ENCODE measurements at regions not wholly inside any gene's neighbourhood (a gene's known extent, or its start where the extent isn't known, plus 50 kb on each side); places are given as distances from the start of the nearest gene placed in this dataset.

DNA sequence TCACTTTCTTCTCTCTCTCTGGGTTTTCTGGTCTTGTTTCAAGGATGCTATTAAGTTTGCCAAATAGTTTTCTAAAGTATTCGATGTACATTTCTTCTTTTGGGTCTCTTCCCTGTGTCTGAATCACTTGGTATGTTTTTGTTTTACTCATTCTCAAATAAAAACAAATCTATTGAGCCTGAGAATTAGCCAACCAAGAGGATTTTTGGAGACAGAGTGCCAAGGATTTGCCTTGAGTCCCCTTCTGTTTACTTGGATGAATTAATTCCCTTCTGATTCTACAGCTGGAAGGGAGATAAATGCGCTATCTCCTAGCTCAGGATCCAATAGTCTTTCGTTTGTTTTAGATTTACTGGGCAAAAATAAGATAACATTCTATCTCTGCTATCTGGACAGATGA lies 255.5 kb downstream of the SYT10 start:
- TF ChIP-seq FOXM1 (IDR thresholded peaks at IDR 0.05; ENCODE audit: borderline replicate concordance, low read depth) = no peak
- no peak for TF ChIP-seq ZBTB7A (IDR thresholded peaks at IDR 0.05; ENCODE audit: low read depth)
- no peak for TF ChIP-seq EGR1 (IDR thresholded peaks at IDR 0.05)
- TF ChIP-seq, protein P1, sequence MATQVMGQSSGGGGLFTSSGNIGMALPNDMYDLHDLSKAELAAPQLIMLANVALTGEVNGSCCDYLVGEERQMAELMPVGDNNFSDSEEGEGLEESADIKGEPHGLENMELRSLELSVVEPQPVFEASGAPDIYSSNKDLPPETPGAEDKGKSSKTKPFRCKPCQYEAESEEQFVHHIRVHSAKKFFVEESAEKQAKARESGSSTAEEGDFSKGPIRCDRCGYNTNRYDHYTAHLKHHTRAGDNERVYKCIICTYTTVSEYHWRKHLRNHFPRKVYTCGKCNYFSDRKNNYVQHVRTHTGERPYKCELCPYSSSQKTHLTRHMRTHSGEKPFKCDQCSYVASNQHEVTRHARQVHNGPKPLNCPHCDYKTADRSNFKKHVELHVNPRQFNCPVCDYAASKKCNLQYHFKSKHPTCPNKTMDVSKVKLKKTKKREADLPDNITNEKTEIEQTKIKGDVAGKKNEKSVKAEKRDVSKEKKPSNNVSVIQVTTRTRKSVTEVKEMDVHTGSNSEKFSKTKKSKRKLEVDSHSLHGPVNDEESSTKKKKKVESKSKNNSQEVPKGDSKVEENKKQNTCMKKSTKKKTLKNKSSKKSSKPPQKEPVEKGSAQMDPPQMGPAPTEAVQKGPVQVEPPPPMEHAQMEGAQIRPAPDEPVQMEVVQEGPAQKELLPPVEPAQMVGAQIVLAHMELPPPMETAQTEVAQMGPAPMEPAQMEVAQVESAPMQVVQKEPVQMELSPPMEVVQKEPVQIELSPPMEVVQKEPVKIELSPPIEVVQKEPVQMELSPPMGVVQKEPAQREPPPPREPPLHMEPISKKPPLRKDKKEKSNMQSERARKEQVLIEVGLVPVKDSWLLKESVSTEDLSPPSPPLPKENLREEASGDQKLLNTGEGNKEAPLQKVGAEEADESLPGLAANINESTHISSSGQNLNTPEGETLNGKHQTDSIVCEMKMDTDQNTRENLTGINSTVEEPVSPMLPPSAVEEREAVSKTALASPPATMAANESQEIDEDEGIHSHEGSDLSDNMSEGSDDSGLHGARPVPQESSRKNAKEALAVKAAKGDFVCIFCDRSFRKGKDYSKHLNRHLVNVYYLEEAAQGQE (IDR thresholded peaks at IDR 0.05; ENCODE audit: low read depth) = no peak
- TF ChIP-seq CREB1 (IDR thresholded peaks at IDR 0.05; ENCODE audit: low read depth) = no peak
- no peak for TF ChIP-seq TEAD4 (IDR thresholded peaks at IDR 0.05)
- TF ChIP-seq, protein P2, sequence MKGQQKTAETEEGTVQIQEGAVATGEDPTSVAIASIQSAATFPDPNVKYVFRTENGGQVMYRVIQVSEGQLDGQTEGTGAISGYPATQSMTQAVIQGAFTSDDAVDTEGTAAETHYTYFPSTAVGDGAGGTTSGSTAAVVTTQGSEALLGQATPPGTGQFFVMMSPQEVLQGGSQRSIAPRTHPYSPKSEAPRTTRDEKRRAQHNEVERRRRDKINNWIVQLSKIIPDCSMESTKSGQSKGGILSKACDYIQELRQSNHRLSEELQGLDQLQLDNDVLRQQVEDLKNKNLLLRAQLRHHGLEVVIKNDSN (IDR thresholded peaks at IDR 0.05) = no peak
- TF ChIP-seq TCF12 (IDR thresholded peaks at IDR 0.05; ENCODE audit: low read depth) = no peak
- TF ChIP-seq TAF1 (IDR thresholded peaks at IDR 0.05; ENCODE audit: low read depth) = no peak
- TF ChIP-seq CEBPB (IDR thresholded peaks at IDR 0.05) = no peak
- TF ChIP-seq NFIC (IDR thresholded peaks at IDR 0.05) = no peak

DNA sequence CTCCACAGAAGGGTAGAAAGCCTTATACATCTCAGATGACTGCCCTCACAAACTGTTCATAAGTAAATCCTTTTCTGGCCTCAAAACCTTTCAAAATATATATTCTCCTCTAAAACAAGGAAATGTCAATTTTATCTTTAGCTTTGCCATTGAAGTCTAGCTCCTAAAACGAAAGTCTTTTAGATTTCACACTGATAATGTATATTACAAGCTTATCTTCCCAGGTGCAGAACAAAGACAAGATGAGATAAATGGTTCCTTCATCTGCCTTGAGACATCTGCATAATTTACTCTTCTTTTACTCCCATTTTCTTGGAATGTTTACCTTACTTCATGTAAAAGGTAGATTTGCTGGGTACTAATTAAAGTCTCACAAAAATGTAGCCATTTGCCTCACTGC lies 257.1 kb downstream of the SYT10 start:
- no peak for TF ChIP-seq EGR1 (IDR thresholded peaks at IDR 0.05)
- no peak for TF ChIP-seq NFIC (IDR thresholded peaks at IDR 0.05)
- no peak for TF ChIP-seq EP300 (IDR thresholded peaks at IDR 0.05; ENCODE audit: borderline replicate concordance)
- TF ChIP-seq YY1 (IDR thresholded peaks at IDR 0.05; ENCODE audit: low read depth) = no peak
- TF ChIP-seq, protein P2 (IDR thresholded peaks at IDR 0.05) = no peak

DNA sequence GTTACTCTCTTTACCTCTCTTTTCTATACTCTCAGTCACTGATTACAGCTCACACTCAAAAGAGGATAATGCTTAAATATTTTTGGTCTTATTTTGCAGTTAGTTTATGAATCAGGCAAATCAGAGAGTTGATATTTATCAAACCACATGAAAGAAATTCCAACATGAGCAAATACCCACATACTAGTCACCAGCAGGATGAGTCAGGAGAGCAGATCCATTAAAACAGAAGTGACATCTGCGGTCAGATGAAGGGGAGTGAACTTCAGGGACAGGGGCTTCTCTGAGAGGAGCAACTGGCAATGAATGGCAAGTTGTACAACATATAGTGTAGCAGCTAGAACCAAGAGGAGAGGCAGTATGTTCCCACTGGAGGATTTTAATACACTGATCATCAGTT lies 258.7 kb downstream of the SYT10 start:
- TF ChIP-seq YY1 (IDR thresholded peaks at IDR 0.05; ENCODE audit: low read depth) (no peak), TCF12 (IDR thresholded peaks at IDR 0.05; ENCODE audit: low read depth) (no peak), EP300 (IDR thresholded peaks at IDR 0.05; ENCODE audit: borderline replicate concordance) (no peak), TAF1 (IDR thresholded peaks at IDR 0.05; ENCODE audit: low read depth) (no peak), NFIC (IDR thresholded peaks at IDR 0.05) (no peak), EGR1 (IDR thresholded peaks at IDR 0.05) (no peak), CEBPB (IDR thresholded peaks at IDR 0.05) (no peak), ZBTB7A (IDR thresholded peaks at IDR 0.05; ENCODE audit: low read depth) (no peak), CREB1 (IDR thresholded peaks at IDR 0.05; ENCODE audit: low read depth) (no peak)
- TF ChIP-seq, protein P1 (IDR thresholded peaks at IDR 0.05; ENCODE audit: low read depth) = no peak
- TF ChIP-seq, protein P3, sequence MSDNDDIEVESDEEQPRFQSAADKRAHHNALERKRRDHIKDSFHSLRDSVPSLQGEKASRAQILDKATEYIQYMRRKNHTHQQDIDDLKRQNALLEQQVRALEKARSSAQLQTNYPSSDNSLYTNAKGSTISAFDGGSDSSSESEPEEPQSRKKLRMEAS (IDR thresholded peaks at IDR 0.05) = no peak

DNA sequence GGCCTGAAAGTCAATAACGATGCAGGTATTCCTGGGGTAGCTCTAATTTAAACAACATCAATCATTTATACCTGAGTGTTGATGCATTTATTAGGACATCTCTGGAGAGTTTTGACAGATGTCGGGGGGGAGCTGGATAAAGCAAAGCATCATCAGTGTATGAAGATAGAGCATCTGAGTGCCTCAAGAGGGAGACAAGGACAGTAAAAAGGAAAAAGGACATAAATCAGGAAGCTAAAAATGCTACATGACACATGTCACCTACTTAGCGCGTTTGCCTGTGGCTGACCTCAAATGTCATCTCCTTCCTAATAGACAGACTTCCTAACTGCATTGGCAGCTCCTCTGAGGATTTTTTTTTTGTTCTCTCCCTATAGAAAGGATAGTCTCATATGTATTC lies 259.5 kb upstream of the PKP2 start:
- TF ChIP-seq TEAD4 (IDR thresholded peaks at IDR 0.05) = no peak
- TF ChIP-seq, protein P2 (IDR thresholded peaks at IDR 0.05) = no peak
- TF ChIP-seq FOXM1 (IDR thresholded peaks at IDR 0.05; ENCODE audit: borderline replicate concordance, low read depth) = no peak
- TF ChIP-seq ZBTB7A (IDR thresholded peaks at IDR 0.05; ENCODE audit: low read depth) = no peak
- TF ChIP-seq TCF12 (IDR thresholded peaks at IDR 0.05; ENCODE audit: low read depth) = no peak
- TF ChIP-seq, protein P1 (IDR thresholded peaks at IDR 0.05; ENCODE audit: low read depth) = no peak
- TF ChIP-seq EGR1 (IDR thresholded peaks at IDR 0.05) = no peak
- no peak for TF ChIP-seq NFIC (IDR thresholded peaks at IDR 0.05)
- no peak for TF ChIP-seq TAF1 (IDR thresholded peaks at IDR 0.05; ENCODE audit: low read depth)
- TF ChIP-seq RAD21 (IDR thresholded peaks at IDR 0.05; ENCODE audit: low read depth) = no peak
- no peak for TF ChIP-seq CEBPB (IDR thresholded peaks at IDR 0.05)
- TF ChIP-seq CREB1 (IDR thresholded peaks at IDR 0.05; ENCODE audit: low read depth) = no peak
- TF ChIP-seq YY1 (IDR thresholded peaks at IDR 0.05; ENCODE audit: low read depth) = no peak

DNA sequence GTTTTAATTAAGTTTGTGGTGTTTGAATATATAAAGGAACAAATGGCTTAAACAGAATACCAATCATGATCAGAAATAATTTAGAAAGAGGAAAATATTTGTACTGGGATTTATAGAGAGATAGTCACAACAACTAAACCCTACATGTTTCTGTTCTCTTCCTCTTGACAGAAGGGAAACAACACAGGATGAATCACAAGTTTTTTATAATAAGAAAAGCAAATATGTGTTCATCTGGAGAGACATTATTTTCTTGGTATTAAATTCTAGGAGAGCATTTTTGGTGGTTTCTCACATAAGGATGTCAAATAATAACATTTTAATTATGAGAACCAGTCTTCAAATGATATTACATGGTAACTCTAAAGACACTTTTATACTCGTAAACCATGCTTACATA lies 232.9 kb upstream of the PKP2 start:
- TF ChIP-seq YY1 (IDR thresholded peaks at IDR 0.05; ENCODE audit: low read depth) (no peak), CEBPB (IDR thresholded peaks at IDR 0.05) (no peak), CREB1 (IDR thresholded peaks at IDR 0.05; ENCODE audit: low read depth) (no peak), FOXM1 (IDR thresholded peaks at IDR 0.05; ENCODE audit: borderline replicate concordance, low read depth) (no peak), NFIC (IDR thresholded peaks at IDR 0.05) (no peak)
- TF ChIP-seq, protein P1 (IDR thresholded peaks at IDR 0.05; ENCODE audit: low read depth) = no peak
- TF ChIP-seq, protein P2 (IDR thresholded peaks at IDR 0.05) = no peak
